Ovary (tissue), 3 donors: ENCODE measurements at regions not wholly inside any gene's neighbourhood (a gene's known extent, or its start where the extent isn't known, plus 50 kb on each side); places are given as distances from the start of the nearest gene placed in this dataset.

Source experiments
- EP300 ChIP-seq: sonication (generic); formaldehyde crosslinking; IDR thresholded peaks from one replicate; pipeline ENCODE4 v1.6.1; 2017; ENCODE audit warnings: antibody characterized with exemption
- TF ChIP-seq, protein P1 (sequence below), 3 donors: fragments of 450-650 bp in 2 of 3; fragments of 200-600 bp in 1 of 3; IDR thresholded peaks; one replicate each; pipeline versions ENCODE4 v1.5.1 to v1.8.0; 2016 to 2022; ENCODE audit warnings: antibody characterized with exemption in 3 of 3, mild to moderate bottlenecking in 1 of 3
- donor health status: DM: no; HTN: no; CAD: no.

DNA sequence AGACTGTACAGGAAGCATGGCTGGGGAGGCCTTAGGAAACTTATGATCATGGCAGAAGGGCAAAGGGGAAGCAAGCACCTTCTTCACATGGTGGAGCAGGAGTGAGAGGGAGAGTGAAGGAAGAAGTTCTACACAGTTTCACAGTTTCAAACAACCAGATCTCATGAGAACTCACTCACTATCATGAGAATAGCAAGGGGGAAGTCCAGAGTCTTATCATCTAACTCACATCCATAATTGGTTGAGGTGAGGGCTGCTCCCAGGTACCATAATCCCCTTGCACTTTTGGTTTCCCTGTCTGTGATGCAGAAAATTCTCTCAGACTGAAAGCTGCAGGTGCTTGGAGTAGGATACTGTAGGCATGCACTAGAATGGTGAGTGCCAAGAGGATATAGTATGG is 233.8 kb upstream of the CPEB2 start:
- TF ChIP-seq, protein P1, sequence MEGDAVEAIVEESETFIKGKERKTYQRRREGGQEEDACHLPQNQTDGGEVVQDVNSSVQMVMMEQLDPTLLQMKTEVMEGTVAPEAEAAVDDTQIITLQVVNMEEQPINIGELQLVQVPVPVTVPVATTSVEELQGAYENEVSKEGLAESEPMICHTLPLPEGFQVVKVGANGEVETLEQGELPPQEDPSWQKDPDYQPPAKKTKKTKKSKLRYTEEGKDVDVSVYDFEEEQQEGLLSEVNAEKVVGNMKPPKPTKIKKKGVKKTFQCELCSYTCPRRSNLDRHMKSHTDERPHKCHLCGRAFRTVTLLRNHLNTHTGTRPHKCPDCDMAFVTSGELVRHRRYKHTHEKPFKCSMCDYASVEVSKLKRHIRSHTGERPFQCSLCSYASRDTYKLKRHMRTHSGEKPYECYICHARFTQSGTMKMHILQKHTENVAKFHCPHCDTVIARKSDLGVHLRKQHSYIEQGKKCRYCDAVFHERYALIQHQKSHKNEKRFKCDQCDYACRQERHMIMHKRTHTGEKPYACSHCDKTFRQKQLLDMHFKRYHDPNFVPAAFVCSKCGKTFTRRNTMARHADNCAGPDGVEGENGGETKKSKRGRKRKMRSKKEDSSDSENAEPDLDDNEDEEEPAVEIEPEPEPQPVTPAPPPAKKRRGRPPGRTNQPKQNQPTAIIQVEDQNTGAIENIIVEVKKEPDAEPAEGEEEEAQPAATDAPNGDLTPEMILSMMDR (IDR thresholded peaks at IDR 0.05): no peak
- no peak for TF ChIP-seq EP300
